ENCODE measurements at regions not wholly inside any gene's neighbourhood (a gene's known extent, or its start where the extent isn't known, plus 50 kb on each side); places are given as distances from the start of the nearest gene placed in this dataset.
"Not testable (repeated sequence)": the region's sequence is repeated elsewhere in the genome, so short reads cannot be mapped to it uniquely, and the experiment has no call there.

- no peak for DNase-seq
Measured at GRCh38 chr11:24216488-24216887, 280.4 kb upstream of the LUZP2 start.

GRCh38 chr11:24217319-24217718 lies 279.5 kb upstream of the LUZP2 start:
- DNase-seq: not testable (repeated sequence)

GRCh38 chr11:24225501-24225900 lies 271.4 kb upstream of the LUZP2 start:
- DNase-seq: no peak

GRCh38 chr11:24226606-24227005 lies 270.2 kb upstream of the LUZP2 start:
- no peak for DNase-seq

GRCh38 chr11:24233041-24233440 lies 263.8 kb upstream of the LUZP2 start:
- DNase-seq: no peak

GRCh38 chr11:24234822-24235508 lies 261.9 kb upstream of the LUZP2 start:
- no peak for DNase-seq

GRCh38 chr11:24238771-24239645 lies 257.8 kb upstream of the LUZP2 start:
- no peak for DNase-seq

GRCh38 chr11:24239930-24240329 lies 256.9 kb upstream of the LUZP2 start:
- DNase-seq: no peak

GRCh38 chr11:24240496-24241175 lies 256.2 kb upstream of the LUZP2 start:
- DNase-seq: no peak

GRCh38 chr11:24246715-24247114 lies 250.1 kb upstream of the LUZP2 start:
- DNase-seq: no peak

GRCh38 chr11:24247846-24248245 lies 249.0 kb upstream of the LUZP2 start:
- no peak for DNase-seq

GRCh38 chr11:24249921-24250320 lies 246.9 kb upstream of the LUZP2 start:
- DNase-seq: no peak

GRCh38 chr11:24253237-24253760 lies 243.6 kb upstream of the LUZP2 start:
- no peak for DNase-seq

- no peak for DNase-seq
Measured at GRCh38 chr11:24264868-24265267, 232.0 kb upstream of the LUZP2 start.

GRCh38 chr11:24267014-24267413 lies 229.8 kb upstream of the LUZP2 start:
- no peak for DNase-seq

- DNase-seq: no peak
Measured at GRCh38 chr11:24271798-24272197, 225.1 kb upstream of the LUZP2 start.

GRCh38 chr11:24274214-24274781 lies 222.6 kb upstream of the LUZP2 start:
- not testable (repeated sequence) for DNase-seq

- DNase-seq: no peak
Measured at GRCh38 chr11:24286238-24286637, 210.6 kb upstream of the LUZP2 start.

- no peak for DNase-seq
Measured at GRCh38 chr11:24289301-24289700, 207.6 kb upstream of the LUZP2 start.

GRCh38 chr11:24293964-24294363 lies 202.9 kb upstream of the LUZP2 start:
- DNase-seq: no peak

- DNase-seq: no peak
Measured at GRCh38 chr11:24295360-24295759, 201.5 kb upstream of the LUZP2 start.

- no peak for DNase-seq
Measured at GRCh38 chr11:24297461-24297860, 199.4 kb upstream of the LUZP2 start.

- DNase-seq: no peak
Measured at GRCh38 chr11:24298146-24298545, 198.7 kb upstream of the LUZP2 start.
